GM18519 (cell line): ENCODE measurements at regions not wholly inside any gene's neighbourhood (a gene's known extent, or its start where the extent isn't known, plus 50 kb on each side); places are given as distances from the start of the nearest gene placed in this dataset.

Experiments
- ATAC-seq: cut with Tn5 transposase; IDR thresholded peaks from one replicate; pipeline ENCODE4 v1.9.1; 2021; ENCODE audit warnings: mild to moderate bottlenecking, moderate library complexity; ENCODE audit not compliant: unreplicated experiment, low FRiP score

DNA sequence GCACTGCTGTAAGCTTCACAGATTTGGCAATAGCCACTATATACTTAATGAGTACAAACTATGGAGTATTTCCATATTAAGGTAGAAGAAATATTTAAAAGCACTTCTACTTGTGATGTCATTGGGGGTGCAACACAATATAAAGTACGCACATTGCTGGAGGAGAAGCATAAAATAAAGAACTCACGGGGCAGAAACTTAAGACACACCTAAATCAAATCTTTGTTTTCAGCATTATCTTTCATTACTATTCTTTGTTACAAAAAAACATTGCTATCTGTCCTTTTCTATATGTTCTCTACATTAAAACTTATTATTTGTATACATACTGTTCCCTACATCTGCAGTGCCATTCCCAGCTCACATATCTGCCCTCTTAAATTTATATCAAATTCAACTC is 93.3 kb upstream of the VPREB1 start:
- ATAC-seq: no peak

GRCh38 chr22:22150457-22150856 is 94.1 kb upstream of the VPREB1 start:
- no peak for ATAC-seq

DNA sequence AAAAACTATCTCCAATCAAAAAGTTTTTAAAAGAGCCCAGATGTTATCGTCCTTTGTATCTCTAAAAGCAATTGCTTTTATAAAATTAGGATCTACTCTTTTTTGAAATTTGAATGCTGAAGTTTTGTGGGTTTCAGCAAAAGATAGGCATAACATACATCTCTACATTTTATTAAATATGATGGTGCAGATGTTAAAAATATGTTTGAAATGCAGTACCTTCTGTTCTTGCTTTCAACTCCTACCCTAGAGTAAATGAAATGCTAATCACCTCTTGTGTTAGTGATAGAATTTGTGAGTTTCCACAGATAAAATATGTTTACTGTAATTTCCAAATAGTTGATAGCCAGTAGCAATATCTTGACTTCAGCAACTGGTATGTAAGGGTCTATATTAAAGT is 95.7 kb upstream of the VPREB1 start:
- no peak for ATAC-seq

DNA sequence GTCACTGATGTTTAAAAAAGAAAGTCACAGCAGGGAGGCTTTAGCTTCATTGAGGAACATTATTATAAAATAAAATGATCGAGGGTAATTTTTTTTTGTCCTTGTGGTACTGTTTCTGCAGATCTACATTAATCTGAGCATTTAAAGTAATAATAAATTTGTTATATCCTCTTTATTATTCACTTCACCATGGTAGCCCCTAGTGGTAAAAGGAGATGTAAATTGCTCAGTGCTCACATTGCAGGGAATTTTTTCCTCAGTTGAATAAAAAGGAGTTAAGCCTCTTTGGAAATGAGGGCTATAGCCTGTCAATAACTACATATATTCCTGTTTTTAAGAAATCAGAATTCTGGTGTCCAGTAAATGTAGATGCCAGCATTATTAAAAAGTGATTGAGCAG is 99.7 kb upstream of the VPREB1 start:
- ATAC-seq: no peak

GRCh38 chr22:22143448-22143847 is 101.1 kb upstream of the VPREB1 start:
- no peak for ATAC-seq

GRCh38 chr22:22142661-22143060 is 101.9 kb upstream of the VPREB1 start:
- ATAC-seq: no peak

DNA sequence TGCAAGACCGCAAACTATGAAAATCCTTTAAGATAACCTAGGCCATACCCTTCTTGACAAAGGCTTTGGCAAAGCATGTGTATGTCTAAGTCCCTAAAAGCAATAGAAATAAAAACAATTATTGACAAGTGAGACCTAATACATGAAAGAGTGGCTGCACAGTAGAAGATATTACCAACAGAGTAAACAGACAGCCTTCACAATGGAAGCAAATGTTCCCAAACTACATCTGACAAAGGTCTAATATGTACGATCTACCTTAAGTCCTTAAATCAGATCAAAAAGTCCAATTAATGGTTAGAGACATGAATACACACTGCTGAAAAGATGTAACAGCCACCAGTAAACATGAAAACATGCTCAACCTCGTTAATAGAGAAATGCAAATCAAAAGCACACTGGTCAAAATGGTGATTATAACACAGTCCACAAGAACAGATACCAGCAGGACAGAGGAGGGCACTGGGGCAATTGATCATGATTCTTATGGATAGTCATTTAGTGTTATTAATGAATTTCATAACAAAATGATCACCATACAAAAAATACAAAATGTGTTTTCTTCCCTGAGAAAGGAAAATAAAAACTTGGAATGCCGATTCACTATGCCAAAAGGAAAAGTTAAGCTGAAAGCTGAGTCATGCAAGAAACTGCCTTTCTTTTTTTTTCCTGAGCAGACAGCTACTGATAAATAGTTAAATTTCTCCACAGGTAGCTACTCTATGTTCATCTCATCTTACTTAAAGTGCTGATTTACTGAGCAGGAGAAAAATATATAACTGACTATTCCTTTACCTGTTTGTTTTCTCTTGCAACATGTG is 102.6 kb upstream of the VPREB1 start:
- no peak for ATAC-seq

- no peak for ATAC-seq
Observed at GRCh38 chr22:22141031-22141430, 103.6 kb upstream of the VPREB1 start.

GRCh38 chr22:22139364-22139763 is 105.2 kb upstream of the VPREB1 start:
- ATAC-seq: no peak

GRCh38 chr22:22138915-22139314 is 105.7 kb upstream of the VPREB1 start:
- ATAC-seq: no peak

DNA sequence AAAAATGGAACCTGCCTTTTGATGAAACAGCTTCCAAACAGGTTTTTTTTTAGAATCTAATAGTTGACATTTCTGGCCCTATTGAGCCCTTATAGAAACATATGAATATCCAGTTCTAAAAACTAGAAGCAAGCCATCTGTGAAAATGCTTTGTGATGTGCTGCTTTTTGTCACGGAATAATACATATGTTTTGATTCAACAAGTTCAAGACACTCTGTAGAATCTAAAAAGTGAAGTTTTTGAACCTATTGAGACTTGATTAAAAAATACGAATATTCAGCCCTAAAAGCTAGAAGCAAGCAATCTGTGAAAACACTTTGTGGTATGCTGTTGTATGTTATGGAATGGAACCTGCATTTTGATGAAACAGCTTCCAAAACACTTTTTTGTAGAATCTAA is 106.7 kb upstream of the VPREB1 start:
- no peak for ATAC-seq

DNA sequence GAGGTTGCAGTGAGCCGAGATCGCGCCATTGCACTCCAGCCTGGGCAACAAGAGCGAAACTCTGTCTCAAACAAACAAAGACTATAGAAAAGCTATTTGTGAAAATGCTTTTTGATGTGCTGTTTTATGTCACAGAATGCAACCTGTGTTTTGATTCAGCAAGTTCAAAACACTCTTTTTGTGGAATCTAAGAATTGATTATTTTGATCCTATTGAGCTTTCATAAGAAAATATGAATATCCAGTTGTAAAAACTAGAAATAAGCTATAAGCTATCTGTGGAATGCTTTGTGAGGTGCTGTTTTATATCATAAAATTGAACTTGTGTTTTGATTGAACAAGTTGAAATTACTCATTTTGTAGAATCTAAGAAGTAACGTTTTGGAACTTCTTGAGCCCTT is 110.7 kb upstream of the VPREB1 start:
- ATAC-seq: no peak

- ATAC-seq: no peak
Observed at GRCh38 chr22:22130953-22131608, 113.5 kb upstream of the VPREB1 start.

DNA sequence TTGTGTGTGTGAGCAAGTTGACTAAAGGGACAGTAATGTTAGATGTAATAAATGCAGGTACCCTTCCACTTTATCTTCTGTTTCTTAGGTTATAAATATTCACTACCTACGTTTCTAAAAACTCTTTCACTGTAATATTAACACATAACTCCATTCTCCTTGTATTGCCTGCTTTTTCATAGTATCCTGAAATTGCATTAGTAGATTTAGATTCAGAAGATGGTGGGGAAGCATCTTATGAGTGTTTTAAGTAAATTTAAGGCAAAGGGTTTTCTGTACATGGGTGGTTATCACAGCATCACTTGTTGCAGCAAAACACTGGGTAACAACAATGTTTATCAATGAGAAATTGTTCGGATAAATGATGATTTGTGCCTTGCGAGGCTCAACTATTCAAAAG is 115.2 kb upstream of the VPREB1 start:
- ATAC-seq: no peak

GRCh38 chr22:22128440-22128839 is 116.1 kb upstream of the VPREB1 start:
- ATAC-seq: no peak

- no peak for ATAC-seq
Observed at GRCh38 chr22:22127100-22127499, 117.5 kb upstream of the VPREB1 start.

DNA sequence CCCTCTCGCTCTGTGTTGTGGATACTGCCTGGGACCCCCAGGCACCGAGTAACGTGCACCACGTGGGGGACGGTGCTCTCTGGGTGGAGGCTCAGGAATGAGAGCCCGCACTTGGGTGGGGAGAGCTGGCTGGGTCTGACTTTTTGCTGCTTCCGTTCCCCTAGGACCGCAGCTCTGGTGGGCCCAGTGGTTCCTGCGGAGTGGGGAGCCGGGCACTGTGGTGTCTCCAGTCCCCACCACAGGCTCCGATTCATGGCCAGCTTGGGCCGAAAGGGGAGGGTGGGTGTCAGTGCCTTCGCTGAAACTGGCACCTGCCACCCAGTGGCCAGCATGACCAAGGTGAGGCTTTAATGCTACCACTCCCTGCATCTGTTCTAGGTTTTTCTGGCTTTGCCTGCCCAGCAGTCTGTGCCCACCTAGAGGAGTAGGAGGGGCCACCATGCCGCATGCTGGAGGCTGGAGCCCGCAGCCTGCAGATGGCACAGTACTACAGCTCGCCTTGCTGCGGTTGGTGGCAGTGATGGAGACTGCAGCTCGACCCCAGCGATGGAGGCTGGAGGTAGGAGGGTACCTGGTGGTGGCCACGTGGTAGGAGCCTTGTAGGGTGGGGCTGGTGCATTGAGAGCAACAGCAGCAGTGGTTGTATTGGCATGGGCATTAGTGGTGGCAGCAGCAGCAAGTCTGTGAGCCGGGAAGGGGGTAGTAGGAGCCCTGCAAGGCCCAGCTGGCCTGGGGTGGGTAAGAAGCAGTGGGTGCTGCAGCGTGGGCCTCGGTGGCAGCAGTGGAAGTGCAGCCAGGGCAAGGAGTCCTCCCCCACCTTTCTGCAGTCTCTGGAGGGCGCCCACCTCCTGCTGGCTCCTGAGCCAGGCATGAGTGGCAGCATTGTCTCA is 118.8 kb upstream of the VPREB1 start:
- ATAC-seq: no peak

DNA sequence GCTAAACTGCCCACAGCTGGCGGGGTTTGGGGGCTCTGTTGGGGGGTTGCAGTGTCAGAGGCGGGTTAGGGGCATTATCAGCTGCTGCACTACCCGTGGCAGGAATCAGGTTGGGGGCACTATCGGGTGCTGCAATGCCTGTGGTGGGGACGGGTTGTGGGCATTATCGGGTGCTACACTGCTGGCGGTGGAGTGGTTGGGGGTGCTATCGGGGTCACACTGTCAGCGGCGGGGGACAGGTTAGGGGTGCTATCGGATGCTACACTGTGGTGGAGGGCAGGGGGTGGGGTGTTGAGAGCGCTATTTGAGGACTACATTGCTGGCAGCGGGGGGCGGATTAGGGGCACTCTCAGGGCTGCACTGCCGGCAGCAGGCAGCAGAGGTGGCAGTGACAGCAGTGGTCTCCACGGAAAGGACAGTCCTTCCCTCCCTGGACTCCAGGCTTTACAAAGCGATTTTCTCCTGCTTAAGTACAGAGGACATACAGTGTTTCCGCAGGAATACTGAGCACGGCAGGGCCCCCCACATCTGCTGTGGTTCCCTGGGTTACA is 119.5 kb upstream of the VPREB1 start:
- ATAC-seq: no peak

DNA sequence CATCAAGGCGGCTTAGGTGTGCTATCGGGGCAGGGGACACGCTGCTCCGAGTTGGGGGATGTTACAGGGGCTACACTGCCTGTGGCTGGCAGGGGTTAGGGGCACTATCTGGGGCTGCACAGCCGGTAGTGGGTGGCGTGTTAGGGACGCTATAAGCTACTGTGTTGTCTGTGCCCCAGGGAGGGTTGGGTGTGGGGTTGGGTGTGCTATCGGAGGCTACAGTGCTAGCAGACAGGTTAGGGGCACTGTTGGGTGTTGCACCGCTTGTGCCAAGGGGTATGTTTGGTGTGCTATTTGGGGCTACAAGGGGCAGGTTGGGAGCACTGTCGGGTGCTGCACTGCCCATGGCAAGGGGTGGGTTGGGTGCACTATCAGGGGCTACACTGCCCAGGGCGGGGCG is 120.2 kb upstream of the VPREB1 start:
- ATAC-seq: no peak

- ATAC-seq: no peak
Observed at GRCh38 chr22:22123960-22124278, 120.7 kb upstream of the VPREB1 start.
